ENCODE measurements at regions not wholly inside any gene's neighbourhood (a gene's known extent, or its start where the extent isn't known, plus 50 kb on each side); places are given as distances from the start of the nearest gene placed in this dataset.

DNA sequence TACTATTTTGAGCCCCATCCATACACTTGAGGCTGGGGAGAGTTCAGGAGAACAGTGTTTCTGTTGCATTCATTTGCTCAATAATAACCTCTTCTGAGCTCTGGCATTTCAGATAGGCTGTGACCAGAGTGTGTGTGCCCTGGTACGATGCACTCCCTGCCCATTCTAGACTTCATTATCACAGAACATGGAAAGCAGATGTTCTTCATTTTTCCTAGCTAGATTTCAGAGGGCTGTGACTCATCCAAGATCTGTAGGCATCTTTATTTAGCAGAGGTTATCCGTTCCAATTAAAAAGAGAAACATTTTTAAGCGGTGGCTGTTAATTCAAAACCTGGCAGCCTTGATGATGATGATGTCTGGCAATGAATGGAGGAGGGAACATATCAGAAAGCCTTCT, 228.8 kb upstream of the EEF2KMT start:
- Histone ChIP-seq H3K27me3 (no peaks in the 10 kb centered on the region), H3K4me1 (no peaks in the 10 kb centered on the region), H3K27ac (no peak overlapping the region), H3K4me3 (no peak overlapping the region), H3K9me3 (no peaks in the 10 kb centered on the region), H3K36me3 (no peaks in the 10 kb centered on the region)
- intact Hi-C loops (cut with DNase I; ENCODE audit: low total_unique reads): no loop called here
- WGBS, 2 donors (ENCODE audit: low coverage in 1 of 2): 84 to 89% methylated on average over 2 to 3 of the region's 3 CpGs
- in situ Hi-C loops (cut with MboI; ENCODE audit: low pct_ligation_motif_present in 1 of 4, low pct_unique_long_range_greater_than_20kb in 1 of 4, low sequenced_read_pairs in 3 of 4): no loop called here
- no peak for TF ChIP-seq POLR2AphosphoS5 (IDR thresholded peaks at IDR 0.05)
- no peak for TF ChIP-seq EP300 (IDR thresholded peaks at IDR 0.05; ENCODE audit: low read depth)
- TF ChIP-seq, protein P1, sequence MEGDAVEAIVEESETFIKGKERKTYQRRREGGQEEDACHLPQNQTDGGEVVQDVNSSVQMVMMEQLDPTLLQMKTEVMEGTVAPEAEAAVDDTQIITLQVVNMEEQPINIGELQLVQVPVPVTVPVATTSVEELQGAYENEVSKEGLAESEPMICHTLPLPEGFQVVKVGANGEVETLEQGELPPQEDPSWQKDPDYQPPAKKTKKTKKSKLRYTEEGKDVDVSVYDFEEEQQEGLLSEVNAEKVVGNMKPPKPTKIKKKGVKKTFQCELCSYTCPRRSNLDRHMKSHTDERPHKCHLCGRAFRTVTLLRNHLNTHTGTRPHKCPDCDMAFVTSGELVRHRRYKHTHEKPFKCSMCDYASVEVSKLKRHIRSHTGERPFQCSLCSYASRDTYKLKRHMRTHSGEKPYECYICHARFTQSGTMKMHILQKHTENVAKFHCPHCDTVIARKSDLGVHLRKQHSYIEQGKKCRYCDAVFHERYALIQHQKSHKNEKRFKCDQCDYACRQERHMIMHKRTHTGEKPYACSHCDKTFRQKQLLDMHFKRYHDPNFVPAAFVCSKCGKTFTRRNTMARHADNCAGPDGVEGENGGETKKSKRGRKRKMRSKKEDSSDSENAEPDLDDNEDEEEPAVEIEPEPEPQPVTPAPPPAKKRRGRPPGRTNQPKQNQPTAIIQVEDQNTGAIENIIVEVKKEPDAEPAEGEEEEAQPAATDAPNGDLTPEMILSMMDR (IDR thresholded peaks at IDR 0.05): no peak
- no peak for TF ChIP-seq POLR2A (IDR thresholded peaks at IDR 0.05)
- no peak for DNase-seq

DNA sequence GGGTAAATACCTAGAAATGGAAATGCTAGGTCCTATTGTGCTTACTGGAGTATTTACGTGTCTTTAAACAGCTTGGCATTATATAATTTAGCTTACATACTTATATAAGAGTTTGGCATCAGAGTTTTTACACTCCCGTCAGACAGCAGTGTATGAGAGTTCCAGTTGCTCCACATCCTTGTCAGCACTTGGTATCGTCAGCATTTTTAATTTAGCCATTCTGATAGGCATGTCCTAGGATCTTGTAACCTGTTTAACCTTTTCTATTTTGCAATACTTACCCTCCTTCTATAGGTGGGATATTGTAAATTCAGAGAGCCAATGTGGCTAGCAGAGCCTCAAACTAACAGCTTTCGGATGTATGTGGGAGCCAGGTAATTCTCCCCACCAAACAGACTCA, 228.3 kb upstream of the EEF2KMT start:
- Histone ChIP-seq H3K27ac (no peak overlapping the region), H3K4me3 (no peak overlapping the region), H3K4me1 (no peaks in the 10 kb centered on the region), H3K36me3 (no peaks in the 10 kb centered on the region), H3K27me3 (no peaks in the 10 kb centered on the region), H3K9me3 (no peaks in the 10 kb centered on the region)
- intact Hi-C loops (cut with DNase I; ENCODE audit: low total_unique reads) (no loop called here), in situ Hi-C loops (cut with MboI; ENCODE audit: low pct_ligation_motif_present in 1 of 4, low pct_unique_long_range_greater_than_20kb in 1 of 4, low sequenced_read_pairs in 3 of 4) (no loop called here)
- DNase-seq: no peak
- WGBS, 2 donors (ENCODE audit: low coverage in 1 of 2): 61 to 75% methylated on average over 4 of the region's 4 CpGs
- TF ChIP-seq, protein P1 (IDR thresholded peaks at IDR 0.05): no peak
- TF ChIP-seq EP300 (IDR thresholded peaks at IDR 0.05; ENCODE audit: low read depth): no peak
- no peak for TF ChIP-seq POLR2A (IDR thresholded peaks at IDR 0.05)
- TF ChIP-seq POLR2AphosphoS5 (IDR thresholded peaks at IDR 0.05): no peak

DNA sequence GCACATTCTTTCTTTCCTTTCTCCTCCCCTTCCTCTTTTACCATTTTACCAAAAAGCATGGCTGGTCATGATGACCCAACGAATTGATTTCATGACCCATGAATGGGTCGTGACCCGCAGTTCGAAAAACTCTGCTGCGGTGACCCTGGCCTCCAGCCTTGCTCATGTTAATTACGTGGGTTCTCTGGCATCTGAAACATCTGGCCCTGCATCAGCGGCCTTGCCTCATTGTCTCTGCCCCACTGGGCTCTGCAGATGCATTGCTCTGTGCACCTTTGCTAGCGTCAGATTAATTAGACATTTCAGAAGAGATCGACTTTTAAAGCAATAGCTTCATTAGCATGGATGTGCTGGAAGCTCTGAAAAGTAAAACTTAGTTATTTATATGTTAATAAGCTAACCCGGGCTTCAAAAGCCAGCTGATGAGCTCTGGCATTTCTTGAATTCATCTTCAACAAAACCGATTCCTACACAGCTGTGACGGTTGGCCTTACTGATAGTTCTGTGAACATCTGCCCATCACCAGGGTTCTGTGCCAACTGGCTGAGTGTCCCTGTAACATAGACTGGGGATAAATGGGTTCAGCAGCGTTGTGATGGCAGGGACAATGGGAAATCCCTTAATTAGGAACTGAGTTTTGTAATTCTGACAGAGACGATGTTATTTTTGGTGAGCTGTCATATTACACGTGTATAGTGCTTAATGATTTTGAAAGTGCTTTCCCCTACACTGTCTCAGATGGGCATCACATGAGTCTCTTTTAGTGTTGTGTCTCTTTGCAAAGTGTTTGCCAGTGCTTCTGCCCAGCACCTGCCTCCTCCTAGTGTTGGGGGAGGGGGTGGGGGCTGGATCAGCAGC, 225.9 kb upstream of the EEF2KMT start:
- H3K27ac ChIP-seq: no peak overlapping the region
- in situ Hi-C loops (cut with MboI; ENCODE audit: low pct_ligation_motif_present in 1 of 4, low pct_unique_long_range_greater_than_20kb in 1 of 4, low sequenced_read_pairs in 3 of 4) (no loop called here), intact Hi-C loops (cut with DNase I; ENCODE audit: low total_unique reads) (no loop called here)
- WGBS, 2 donors (ENCODE audit: low coverage in 1 of 2): 56 to 68% methylated on average over 4 to 15 of the region's 15 CpGs
- H3K27me3 ChIP-seq: no peaks in the 10 kb centered on the region
- H3K36me3 ChIP-seq: no peaks in the 10 kb centered on the region
- H3K9me3 ChIP-seq: no peaks in the 10 kb centered on the region
- TF ChIP-seq EP300 (IDR thresholded peaks at IDR 0.05; ENCODE audit: low read depth): no peak
- no peak for TF ChIP-seq POLR2A (IDR thresholded peaks at IDR 0.05)
- TF ChIP-seq, protein P1 (IDR thresholded peaks at IDR 0.05): no peak
- TF ChIP-seq POLR2AphosphoS5 (IDR thresholded peaks at IDR 0.05): no peak
- DNase-seq: no peak
- no peaks in the 10 kb centered on the region for H3K4me1 ChIP-seq
- no peak overlapping the region for H3K4me3 ChIP-seq

DNA sequence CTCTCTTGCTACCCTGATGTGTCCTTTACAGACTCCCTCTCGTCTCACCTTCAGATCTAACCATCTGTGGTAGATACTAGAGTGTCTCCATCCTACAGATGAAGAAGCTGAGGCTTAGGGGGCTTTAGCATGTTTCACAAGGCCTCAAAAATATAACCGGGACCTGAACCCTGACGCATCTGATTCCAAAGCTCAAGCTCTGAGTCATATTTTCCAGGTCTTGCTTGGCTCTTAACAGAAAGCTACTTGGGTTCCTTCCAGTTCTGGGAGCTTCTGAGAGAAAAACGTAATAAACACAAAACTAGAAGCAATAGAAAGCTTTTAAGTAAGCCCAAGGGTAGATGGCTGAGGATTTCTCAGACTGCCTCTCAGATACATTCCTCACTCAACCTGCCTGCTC, 224.3 kb upstream of the EEF2KMT start:
- H3K4me3 ChIP-seq: no peak overlapping the region
- no peaks in the 10 kb centered on the region for H3K4me1 ChIP-seq
- DNase-seq: no peak
- TF ChIP-seq POLR2AphosphoS5 (IDR thresholded peaks at IDR 0.05): no peak
- TF ChIP-seq POLR2A (IDR thresholded peaks at IDR 0.05): no peak
- TF ChIP-seq, protein P1 (IDR thresholded peaks at IDR 0.05): no peak
- TF ChIP-seq EP300 (IDR thresholded peaks at IDR 0.05; ENCODE audit: low read depth): no peak
- no peaks in the 10 kb centered on the region for H3K9me3 ChIP-seq
- intact Hi-C loops (cut with DNase I; ENCODE audit: low total_unique reads) (no loop called here), in situ Hi-C loops (cut with MboI; ENCODE audit: low pct_ligation_motif_present in 1 of 4, low pct_unique_long_range_greater_than_20kb in 1 of 4, low sequenced_read_pairs in 3 of 4) (no loop called here)
- WGBS, 2 donors (ENCODE audit: low coverage in 1 of 2): 66 to 72% methylated on average over 3 to 4 of the region's 4 CpGs
- no peaks in the 10 kb centered on the region for H3K27me3 ChIP-seq
- H3K27ac ChIP-seq: no peak overlapping the region
- H3K36me3 ChIP-seq: no peaks in the 10 kb centered on the region

Measured in transverse colon (tissue), 4 donors.